ENCODE measurements at regions not wholly inside any gene's neighbourhood (a gene's known extent, or its start where the extent isn't known, plus 50 kb on each side); places are given as distances from the start of the nearest gene placed in this dataset.

DNA sequence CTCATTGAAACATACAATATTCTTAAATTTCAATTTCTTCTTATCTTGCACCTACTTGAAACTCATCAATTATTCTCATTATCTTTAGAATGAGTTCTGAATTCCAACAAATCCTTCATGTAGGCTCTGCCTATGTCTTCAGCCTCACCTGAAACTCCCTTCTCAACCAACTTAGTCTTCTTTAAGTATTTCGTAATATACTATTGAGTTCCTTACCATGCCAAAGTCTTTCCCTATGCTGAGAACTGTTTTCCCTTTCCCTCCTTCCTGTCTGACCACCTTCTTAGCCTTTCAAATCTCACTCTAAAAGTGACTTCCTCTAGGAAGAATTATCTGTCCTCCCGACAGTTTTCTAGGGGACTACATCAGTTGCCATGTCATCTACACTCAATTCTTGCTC lies 50.9 kb upstream of the ZFAND5 start:
- H3K27ac Mint-ChIP-seq (ENCODE audit: unreplicated experiment), result no peak overlapping the region
- no peaks in the 10 kb centered on the region for H3K36me3 Mint-ChIP-seq (ENCODE audit: unreplicated experiment)
- no peaks in the 10 kb centered on the region for H3K27me3 Mint-ChIP-seq (ENCODE audit: unreplicated experiment)
- no peak for TF ChIP-seq CTCF (IDR thresholded peaks at IDR 0.05)
- no peaks in the 10 kb centered on the region for H3K4me1 Mint-ChIP-seq (ENCODE audit: unreplicated experiment)
- no peak for DNase-seq (ENCODE audit: extremely low spot score, unreplicated experiment)
- no peak overlapping the region for H3K4me3 Mint-ChIP-seq (ENCODE audit: unreplicated experiment)
- no peaks in the 10 kb centered on the region for H3K9me3 Mint-ChIP-seq (ENCODE audit: unreplicated experiment)

GRCh38 chr9:72415163-72415562 lies 50.2 kb upstream of the ZFAND5 start:
- DNase-seq (ENCODE audit: extremely low spot score, unreplicated experiment), result no peak
- Mint-ChIP-seq H3K4me3 (ENCODE audit: unreplicated experiment) (no peak overlapping the region), H3K4me1 (ENCODE audit: unreplicated experiment) (no peaks in the 10 kb centered on the region), H3K36me3 (ENCODE audit: unreplicated experiment) (no peaks in the 10 kb centered on the region), H3K27me3 (ENCODE audit: unreplicated experiment) (no peaks in the 10 kb centered on the region), H3K27ac (ENCODE audit: unreplicated experiment) (no peak overlapping the region), H3K9me3 (ENCODE audit: unreplicated experiment) (no peaks in the 10 kb centered on the region)
- no peak for TF ChIP-seq CTCF (IDR thresholded peaks at IDR 0.05)
